NCI-H2196 (cell line): ENCODE measurements at regions not wholly inside any gene's neighbourhood (a gene's known extent, or its start where the extent isn't known, plus 50 kb on each side); places are given as distances from the start of the nearest gene placed in this dataset.

Experiments used
- DNase-seq: peaks from one replicate; lab custom pipeline; 2025; ENCODE audit not compliant: unreplicated experiment; lab: John Stamatoyannopoulos, UW

- DNase-seq, result no peak
These were observed 74.4 kb upstream of the NTM start for GRCh38 chr11:131295986-131296385.

- no peak for DNase-seq
These were observed 73.0 kb upstream of the NTM start for GRCh38 chr11:131297441-131297840.

- DNase-seq, result no peak
These were observed 70.6 kb upstream of the NTM start for GRCh38 chr11:131299598-131300438.

GRCh38 chr11:131300439-131300717 lies 70.0 kb upstream of the NTM start:
- DNase-seq, result no peak

- no peak for DNase-seq
These were observed 69.1 kb upstream of the NTM start for GRCh38 chr11:131301306-131301705.

GRCh38 chr11:131302836-131303235 lies 67.6 kb upstream of the NTM start:
- no peak for DNase-seq

- no peak for DNase-seq
These were observed 66.8 kb upstream of the NTM start for GRCh38 chr11:131303611-131304119.

- no peak for DNase-seq
These were observed 65.4 kb upstream of the NTM start for GRCh38 chr11:131305005-131305404.

GRCh38 chr11:131307506-131307905 lies 62.9 kb upstream of the NTM start:
- DNase-seq, result no peak

- DNase-seq, result no peak
These were observed 60.6 kb upstream of the NTM start for GRCh38 chr11:131309776-131310175.

GRCh38 chr11:131311776-131312514 lies 58.5 kb upstream of the NTM start:
- no peak for DNase-seq
